Endothelial cell of umbilical vein (primary cell): ENCODE measurements at regions not wholly inside any gene's neighbourhood (a gene's known extent, or its start where the extent isn't known, plus 50 kb on each side); places are given as distances from the start of the nearest gene placed in this dataset.

Source experiments
- BruUV-seq: library from RNA; stranded (reverse); fragments of 400-500 nt; replicated peaks from 2 replicates; lab custom pipeline; 2021; lab: Mats Ljungman, UMichigan
- CTCF ChIA-PET: fragments of 300-600, 350-600 bp; sonication (Branson Sonifier 250); formaldehyde crosslinking; loops from one replicate; lab custom pipeline; 2021; ENCODE audit warnings: antibody characterized with exemption, inconsistent platforms; lab: Charles Lee
- POLR2A ChIA-PET: fragments of 300-600, 350-600 bp; sonication (Branson Sonifier 250); formaldehyde crosslinking; loops from one replicate; lab custom pipeline; 2021; ENCODE audit warnings: antibody characterized with exemption, inconsistent platforms; lab: Charles Lee
- DNase-seq: peaks from one replicate; pipeline ENCODE4 v3.0.0-alpha.2; 2011; ENCODE audit warnings: low read depth, low spot score
- FAIRE-seq: peaks from 2 replicates; lab custom pipeline; 2011; peaks lifted over from hg19 to GRCh38; lab: Jason Lieb, UNC
- H2AFZ ChIP-seq: 2 replicates; pipeline ENCODE4 v1.6.0; 2012; ENCODE audit warnings: low read depth, low read length, control low read depth, inconsistent platforms
- H3K27ac ChIP-seq: 2 replicates; pipeline ENCODE4 v1.5.1; 2011; ENCODE audit warnings: low read depth, mild to moderate bottlenecking, control low read depth, low read length, moderate library complexity; ENCODE audit not compliant: insufficient read depth
- H3K27me3 ChIP-seq, 2 experiments: 2 replicates each; pipeline versions ENCODE4 v1.6.0 to v1.6.1; 2011; ENCODE audit warnings: low read length in 2 of 2, mixed read lengths in 1 of 2; ENCODE audit not compliant: control insufficient read depth in 2 of 2, insufficient read depth in 2 of 2
- H3K36me3 ChIP-seq, 2 experiments: 2 replicates in 1 of 2; 3 replicates in 1 of 2; pipeline ENCODE4 v1.5.1; 2011; ENCODE audit warnings: low read length in 2 of 2, mild to moderate bottlenecking in 1 of 2, moderate library complexity in 1 of 2; ENCODE audit not compliant: control insufficient read depth in 2 of 2, insufficient read depth in 2 of 2; ENCODE audit errors: extremely low read depth in 1 of 2
- H3K4me1 ChIP-seq: 3 replicates; pipeline ENCODE4 v1.5.1; 2011; ENCODE audit warnings: mild to moderate bottlenecking, low read length; ENCODE audit not compliant: control insufficient read depth, insufficient read depth; ENCODE audit errors: extremely low read depth
- H3K4me2 ChIP-seq: 2 replicates; pipeline ENCODE4 v1.6.1; 2011; ENCODE audit warnings: low read length, control low read depth, mixed read lengths; ENCODE audit not compliant: insufficient read depth
- H3K4me3 ChIP-seq, 3 experiments: fragments of 200-600 bp in 1 of 3; sonication (generic), shearing (Covaris generic) in 1 of 3; replicated peaks in 1 of 3; 2 replicates each; pipeline ENCODE4 v1.5.1; 2011 to 2016; ENCODE audit warnings: control low read depth in 3 of 3, low read length in 3 of 3, mild to moderate bottlenecking in 2 of 3, inconsistent platforms in 1 of 3, low read depth in 1 of 3, moderate library complexity in 1 of 3; ENCODE audit not compliant: insufficient read depth in 1 of 3
- H3K79me2 ChIP-seq: 2 replicates; pipeline ENCODE4 v1.6.0; 2012; ENCODE audit warnings: low read length, inconsistent platforms; ENCODE audit not compliant: control insufficient read depth, insufficient read depth
- H3K9ac ChIP-seq: replicated peaks from 2 replicates; pipeline ENCODE3; 2011; ENCODE audit warnings: low read length, control low read depth; ENCODE audit not compliant: insufficient read depth; ENCODE audit errors: extremely low read depth
- H3K9me1 ChIP-seq: replicated peaks from 3 replicates; pipeline ENCODE4 v1.6.0; 2011; ENCODE audit warnings: mild to moderate bottlenecking, low read length; ENCODE audit not compliant: control insufficient read depth, insufficient read depth; ENCODE audit errors: extremely low read depth
- H3K9me3 ChIP-seq: replicated peaks from 2 replicates; pipeline ENCODE4 v1.5.1; 2012; ENCODE audit warnings: low read length, inconsistent platforms; ENCODE audit not compliant: control insufficient read depth, insufficient read depth
- H4K20me1 ChIP-seq: replicated peaks from 2 replicates; pipeline ENCODE3; 2011; ENCODE audit warnings: mild to moderate bottlenecking, low read length; ENCODE audit not compliant: control insufficient read depth, insufficient read depth; ENCODE audit errors: extremely low read depth
- GATA2 ChIP-seq: IDR thresholded peaks from 2 replicates; pipeline ENCODE4 v1.7.0; 2011; ENCODE audit warnings: low read depth, mild to moderate bottlenecking, moderate library complexity, mixed read lengths, low read length; ENCODE audit not compliant: insufficient read length, insufficient read depth
- POLR2A ChIP-seq: IDR thresholded peaks from 2 replicates; pipeline ENCODE4 v1.6.1; 2012; ENCODE audit warnings: low read depth, mild to moderate bottlenecking, control low read depth, low read length
- dilution Hi-C: fragments of 300-500 bp; cut with MboI; formaldehyde crosslinking; loops from one replicate; pipeline ENCODE4 v1.15.0; 2019; ENCODE audit warnings: low sequenced_read_pairs; ENCODE audit not compliant: extremely low pct_ligation_motif_present
- intact Hi-C: fragments of 100-400 bp; cut with micrococcal nuclease; formaldehyde crosslinking; loops from one replicate; pipeline ENCODE4 v1.10.0; 2022
- TF ChIP-seq, protein P1 (sequence below), 2 donors: IDR thresholded peaks; 1 replicate in 1 of 2; 2 replicates in 1 of 2; pipeline ENCODE4 v1.5.1; 2011; ENCODE audit warnings: low read length in 2 of 2, mild to moderate bottlenecking in 2 of 2, moderate library complexity in 2 of 2, control low read depth in 1 of 2, inconsistent platforms in 1 of 2, low read depth in 1 of 2; ENCODE audit not compliant: insufficient read depth in 1 of 2; ENCODE audit errors: extremely low read depth in 1 of 2
- TF ChIP-seq, protein P2 (sequence below): IDR thresholded peaks from 2 replicates; pipeline ENCODE4 v1.6.1; 2011; ENCODE audit not compliant: insufficient read depth, insufficient read length

DNA sequence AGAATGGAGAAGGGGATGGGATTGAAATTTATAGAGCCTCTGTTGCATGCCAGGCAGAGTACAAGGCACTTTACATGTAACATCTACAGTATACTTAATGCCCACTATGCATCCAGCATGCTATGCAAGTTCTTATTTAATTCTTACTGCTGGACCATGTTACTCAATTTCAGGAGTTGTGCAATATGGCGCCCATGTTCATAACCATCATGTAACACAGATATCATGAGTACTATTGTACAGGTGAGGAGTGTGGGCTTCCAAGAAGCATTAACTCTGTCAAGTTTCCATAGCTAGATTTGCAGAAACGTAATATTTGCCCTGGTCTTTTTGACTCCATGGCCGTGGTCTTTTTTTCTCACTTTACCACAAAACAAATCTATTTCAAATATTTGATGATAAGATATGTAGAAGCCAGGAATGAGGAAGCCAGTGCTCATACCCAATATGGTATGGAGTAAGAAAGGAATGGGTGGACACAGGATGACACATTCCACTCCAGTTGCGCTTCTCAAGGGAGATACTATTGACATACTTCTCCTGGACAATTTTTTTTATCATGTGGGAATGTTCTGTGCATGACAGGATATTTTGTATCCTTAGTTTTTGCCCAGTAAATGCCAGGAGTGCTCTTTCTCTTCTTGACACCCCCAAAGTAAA, 191.8 kb downstream of the C12orf75 start:
- H4K20me1 ChIP-seq: no peaks in the 10 kb centered on the region
- dilution Hi-C loops: no loop called here
- no peak overlapping the region for H3K4me2 ChIP-seq
- intact Hi-C loops: no loop called here
- peaks cover 26% of the 10 kb centered on the region for H3K79me2 ChIP-seq
- peaks cover 3% of the 10 kb centered on the region for H3K4me1 ChIP-seq
- TF ChIP-seq, protein P1, sequence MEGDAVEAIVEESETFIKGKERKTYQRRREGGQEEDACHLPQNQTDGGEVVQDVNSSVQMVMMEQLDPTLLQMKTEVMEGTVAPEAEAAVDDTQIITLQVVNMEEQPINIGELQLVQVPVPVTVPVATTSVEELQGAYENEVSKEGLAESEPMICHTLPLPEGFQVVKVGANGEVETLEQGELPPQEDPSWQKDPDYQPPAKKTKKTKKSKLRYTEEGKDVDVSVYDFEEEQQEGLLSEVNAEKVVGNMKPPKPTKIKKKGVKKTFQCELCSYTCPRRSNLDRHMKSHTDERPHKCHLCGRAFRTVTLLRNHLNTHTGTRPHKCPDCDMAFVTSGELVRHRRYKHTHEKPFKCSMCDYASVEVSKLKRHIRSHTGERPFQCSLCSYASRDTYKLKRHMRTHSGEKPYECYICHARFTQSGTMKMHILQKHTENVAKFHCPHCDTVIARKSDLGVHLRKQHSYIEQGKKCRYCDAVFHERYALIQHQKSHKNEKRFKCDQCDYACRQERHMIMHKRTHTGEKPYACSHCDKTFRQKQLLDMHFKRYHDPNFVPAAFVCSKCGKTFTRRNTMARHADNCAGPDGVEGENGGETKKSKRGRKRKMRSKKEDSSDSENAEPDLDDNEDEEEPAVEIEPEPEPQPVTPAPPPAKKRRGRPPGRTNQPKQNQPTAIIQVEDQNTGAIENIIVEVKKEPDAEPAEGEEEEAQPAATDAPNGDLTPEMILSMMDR (IDR thresholded peaks at IDR 0.05; ENCODE audit: extremely low read depth in 1 of 2, insufficient read depth in 1 of 2, low read depth in 1 of 2, low read length in 2 of 2): no peak
- TF ChIP-seq, protein P2, sequence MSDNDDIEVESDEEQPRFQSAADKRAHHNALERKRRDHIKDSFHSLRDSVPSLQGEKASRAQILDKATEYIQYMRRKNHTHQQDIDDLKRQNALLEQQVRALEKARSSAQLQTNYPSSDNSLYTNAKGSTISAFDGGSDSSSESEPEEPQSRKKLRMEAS: no peak
- no peak for TF ChIP-seq GATA2
- TF ChIP-seq POLR2A: no peak
- H3K4me3 ChIP-seq: no peak overlapping the region
- H3K9me3 ChIP-seq: no peaks in the 10 kb centered on the region
- no peaks in the 10 kb centered on the region for H3K9me1 ChIP-seq
- no peaks in the 10 kb centered on the region for H3K27me3 ChIP-seq
- DNase-seq (no peak), FAIRE-seq (no peak)
- ChIA-PET POLR2A (no interaction called here), CTCF (no interaction called here)
- no peak overlapping the region for H2AFZ ChIP-seq
- H3K9ac ChIP-seq: no peak overlapping the region
- no peak overlapping the region for H3K27ac ChIP-seq
- BruUV-seq: no TSS peak
- H3K36me3 ChIP-seq: peaks cover 16 to 23% of the 10 kb centered on the region in 2 experiments
